ENCODE measurements at regions not wholly inside any gene's neighbourhood (a gene's known extent, or its start where the extent isn't known, plus 50 kb on each side); places are given as distances from the start of the nearest gene placed in this dataset.
A peak's percentile ranks its signal among the peaks of the same experiment; 100 is the strongest.

DNA sequence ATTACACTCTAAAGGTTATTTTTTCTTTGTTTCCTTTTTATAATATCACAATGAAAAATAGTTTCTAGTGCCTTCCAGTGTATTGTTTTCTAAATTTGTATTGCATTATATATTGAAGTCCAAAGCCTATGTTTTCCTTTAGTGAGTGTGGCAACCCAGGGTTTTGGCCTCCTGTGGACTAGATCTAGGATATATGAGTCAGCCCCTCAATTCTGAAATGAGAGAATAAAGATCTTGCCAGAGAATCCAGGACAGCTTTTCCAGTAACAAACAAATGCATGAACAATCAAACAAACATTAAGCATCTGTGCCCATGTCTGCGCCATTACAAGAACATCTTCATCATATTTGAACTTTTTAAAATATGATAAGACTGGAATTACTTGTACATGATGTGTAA is 70.7 kb upstream of the SSTR1 start:
- no peaks in the 10 kb centered on the region; the same call in 1 of the 2 replicates for H3K27me3 Mint-ChIP-seq (ENCODE audit: low read depth)
- ChIA-PET POLR2A (no interaction called here), CTCF (no interaction called here)
- H3K4me3 Mint-ChIP-seq: no peak overlapping the region
- no peaks in the 10 kb centered on the region for H3K9me3 Mint-ChIP-seq
- TF ChIP-seq ZBTB21 (CRISPR knock-in tag; IDR thresholded peaks at IDR 0.05; ENCODE audit: borderline replicate concordance): no peak
- H3K4me1 Mint-ChIP-seq: peaks cover 23% of the 10 kb centered on the region
- no peak overlapping the region for H3K27ac Mint-ChIP-seq
- H3K36me3 Mint-ChIP-seq: no peaks in the 10 kb centered on the region
- DNase-seq (ENCODE audit: low spot score) (no peak), ATAC-seq (no peak)

DNA sequence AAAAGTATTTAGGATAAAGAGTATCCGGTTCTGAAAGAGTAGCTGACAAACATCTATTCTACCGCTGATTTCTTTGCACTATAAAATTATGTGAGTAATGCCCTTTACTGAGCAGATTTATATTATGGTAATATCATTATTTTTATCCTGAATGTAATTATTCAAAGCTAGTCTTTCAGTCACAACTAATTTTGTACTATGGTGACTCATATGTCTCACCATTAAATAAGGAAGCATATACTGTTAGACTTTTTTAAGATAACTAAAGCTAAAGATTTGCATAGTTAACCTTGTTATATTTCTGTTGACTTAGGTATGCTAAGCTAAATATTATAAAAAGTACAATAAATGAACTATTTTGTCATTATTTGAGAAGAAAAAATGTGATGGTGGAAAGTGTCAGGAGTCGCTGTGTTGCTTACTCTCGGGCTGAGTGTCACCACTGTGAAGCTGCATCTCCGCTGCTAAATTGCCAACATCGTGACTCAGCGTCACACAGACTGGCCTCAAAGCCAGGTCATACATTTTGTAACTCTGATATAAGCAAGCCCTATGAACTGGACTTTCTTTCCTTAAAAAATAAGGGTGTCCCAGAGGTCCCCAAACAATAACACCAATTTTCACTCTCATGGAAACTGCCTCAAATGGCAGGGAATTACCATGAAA is 69.1 kb upstream of the SSTR1 start:
- TF ChIP-seq ZNF416 (CRISPR knock-in tag; IDR thresholded peaks at IDR 0.05) (no peak), GTF2I (CRISPR knock-in tag; conservative IDR thresholded peaks at IDR 0.05) (no peak), ELF4 (CRISPR knock-in tag; IDR thresholded peaks at IDR 0.05; ENCODE audit: low read depth) (no peak), SMAD3 (CRISPR knock-in tag; IDR thresholded peaks at IDR 0.05; ENCODE audit: borderline replicate concordance) (no peak), NR1H2 (CRISPR knock-in tag; IDR thresholded peaks at IDR 0.05) (no peak), ZNF671 (CRISPR knock-in tag; IDR thresholded peaks at IDR 0.05) (no peak), TP53 (CRISPR knock-in tag; IDR thresholded peaks at IDR 0.05) (no peak)
- TF ChIP-seq, protein P1, sequence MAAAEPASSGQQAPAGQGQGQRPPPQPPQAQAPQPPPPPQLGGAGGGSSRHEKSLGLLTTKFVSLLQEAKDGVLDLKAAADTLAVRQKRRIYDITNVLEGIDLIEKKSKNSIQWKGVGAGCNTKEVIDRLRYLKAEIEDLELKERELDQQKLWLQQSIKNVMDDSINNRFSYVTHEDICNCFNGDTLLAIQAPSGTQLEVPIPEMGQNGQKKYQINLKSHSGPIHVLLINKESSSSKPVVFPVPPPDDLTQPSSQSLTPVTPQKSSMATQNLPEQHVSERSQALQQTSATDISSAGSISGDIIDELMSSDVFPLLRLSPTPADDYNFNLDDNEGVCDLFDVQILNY (CRISPR knock-in tag; IDR thresholded peaks at IDR 0.05): no peak
- TF ChIP-seq, protein P2, sequence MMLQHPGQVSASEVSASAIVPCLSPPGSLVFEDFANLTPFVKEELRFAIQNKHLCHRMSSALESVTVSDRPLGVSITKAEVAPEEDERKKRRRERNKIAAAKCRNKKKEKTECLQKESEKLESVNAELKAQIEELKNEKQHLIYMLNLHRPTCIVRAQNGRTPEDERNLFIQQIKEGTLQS (CRISPR knock-in tag; conservative IDR thresholded peaks at IDR 0.05): no peak
- TF ChIP-seq, protein P3, sequence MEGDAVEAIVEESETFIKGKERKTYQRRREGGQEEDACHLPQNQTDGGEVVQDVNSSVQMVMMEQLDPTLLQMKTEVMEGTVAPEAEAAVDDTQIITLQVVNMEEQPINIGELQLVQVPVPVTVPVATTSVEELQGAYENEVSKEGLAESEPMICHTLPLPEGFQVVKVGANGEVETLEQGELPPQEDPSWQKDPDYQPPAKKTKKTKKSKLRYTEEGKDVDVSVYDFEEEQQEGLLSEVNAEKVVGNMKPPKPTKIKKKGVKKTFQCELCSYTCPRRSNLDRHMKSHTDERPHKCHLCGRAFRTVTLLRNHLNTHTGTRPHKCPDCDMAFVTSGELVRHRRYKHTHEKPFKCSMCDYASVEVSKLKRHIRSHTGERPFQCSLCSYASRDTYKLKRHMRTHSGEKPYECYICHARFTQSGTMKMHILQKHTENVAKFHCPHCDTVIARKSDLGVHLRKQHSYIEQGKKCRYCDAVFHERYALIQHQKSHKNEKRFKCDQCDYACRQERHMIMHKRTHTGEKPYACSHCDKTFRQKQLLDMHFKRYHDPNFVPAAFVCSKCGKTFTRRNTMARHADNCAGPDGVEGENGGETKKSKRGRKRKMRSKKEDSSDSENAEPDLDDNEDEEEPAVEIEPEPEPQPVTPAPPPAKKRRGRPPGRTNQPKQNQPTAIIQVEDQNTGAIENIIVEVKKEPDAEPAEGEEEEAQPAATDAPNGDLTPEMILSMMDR (IDR thresholded peaks at IDR 0.05): no peak
- TF ChIP-seq, protein P4, sequence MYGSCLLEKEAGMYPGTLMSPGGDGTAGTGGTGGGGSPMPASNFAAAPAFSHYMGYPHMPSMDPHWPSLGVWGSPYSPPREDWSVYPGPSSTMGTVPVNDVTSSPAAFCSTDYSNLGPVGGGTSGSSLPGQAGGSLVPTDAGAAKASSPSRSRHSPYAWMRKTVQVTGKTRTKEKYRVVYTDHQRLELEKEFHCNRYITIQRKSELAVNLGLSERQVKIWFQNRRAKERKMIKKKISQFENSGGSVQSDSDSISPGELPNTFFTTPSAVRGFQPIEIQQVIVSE (CRISPR knock-in tag; IDR thresholded peaks at IDR 0.05; ENCODE audit: borderline replicate concordance): no peak
- TF ChIP-seq, protein P5, sequence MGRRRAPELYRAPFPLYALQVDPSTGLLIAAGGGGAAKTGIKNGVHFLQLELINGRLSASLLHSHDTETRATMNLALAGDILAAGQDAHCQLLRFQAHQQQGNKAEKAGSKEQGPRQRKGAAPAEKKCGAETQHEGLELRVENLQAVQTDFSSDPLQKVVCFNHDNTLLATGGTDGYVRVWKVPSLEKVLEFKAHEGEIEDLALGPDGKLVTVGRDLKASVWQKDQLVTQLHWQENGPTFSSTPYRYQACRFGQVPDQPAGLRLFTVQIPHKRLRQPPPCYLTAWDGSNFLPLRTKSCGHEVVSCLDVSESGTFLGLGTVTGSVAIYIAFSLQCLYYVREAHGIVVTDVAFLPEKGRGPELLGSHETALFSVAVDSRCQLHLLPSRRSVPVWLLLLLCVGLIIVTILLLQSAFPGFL (CRISPR knock-in tag; IDR thresholded peaks at IDR 0.05; ENCODE audit: borderline replicate concordance): no peak
- TF ChIP-seq, protein P6, sequence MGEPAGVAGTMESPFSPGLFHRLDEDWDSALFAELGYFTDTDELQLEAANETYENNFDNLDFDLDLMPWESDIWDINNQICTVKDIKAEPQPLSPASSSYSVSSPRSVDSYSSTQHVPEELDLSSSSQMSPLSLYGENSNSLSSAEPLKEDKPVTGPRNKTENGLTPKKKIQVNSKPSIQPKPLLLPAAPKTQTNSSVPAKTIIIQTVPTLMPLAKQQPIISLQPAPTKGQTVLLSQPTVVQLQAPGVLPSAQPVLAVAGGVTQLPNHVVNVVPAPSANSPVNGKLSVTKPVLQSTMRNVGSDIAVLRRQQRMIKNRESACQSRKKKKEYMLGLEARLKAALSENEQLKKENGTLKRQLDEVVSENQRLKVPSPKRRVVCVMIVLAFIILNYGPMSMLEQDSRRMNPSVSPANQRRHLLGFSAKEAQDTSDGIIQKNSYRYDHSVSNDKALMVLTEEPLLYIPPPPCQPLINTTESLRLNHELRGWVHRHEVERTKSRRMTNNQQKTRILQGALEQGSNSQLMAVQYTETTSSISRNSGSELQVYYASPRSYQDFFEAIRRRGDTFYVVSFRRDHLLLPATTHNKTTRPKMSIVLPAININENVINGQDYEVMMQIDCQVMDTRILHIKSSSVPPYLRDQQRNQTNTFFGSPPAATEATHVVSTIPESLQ (CRISPR knock-in tag; IDR thresholded peaks at IDR 0.05): no peak
- TF ChIP-seq, protein P7, sequence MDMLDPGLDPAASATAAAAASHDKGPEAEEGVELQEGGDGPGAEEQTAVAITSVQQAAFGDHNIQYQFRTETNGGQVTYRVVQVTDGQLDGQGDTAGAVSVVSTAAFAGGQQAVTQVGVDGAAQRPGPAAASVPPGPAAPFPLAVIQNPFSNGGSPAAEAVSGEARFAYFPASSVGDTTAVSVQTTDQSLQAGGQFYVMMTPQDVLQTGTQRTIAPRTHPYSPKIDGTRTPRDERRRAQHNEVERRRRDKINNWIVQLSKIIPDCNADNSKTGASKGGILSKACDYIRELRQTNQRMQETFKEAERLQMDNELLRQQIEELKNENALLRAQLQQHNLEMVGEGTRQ (CRISPR knock-in tag; IDR thresholded peaks at IDR 0.05): no peak
- Mint-ChIP-seq H3K9me3 (no peaks in the 10 kb centered on the region), H3K4me1 (peaks cover 35% of the 10 kb centered on the region), H3K4me3 (no peak overlapping the region), H3K27me3 (ENCODE audit: low read depth) (no peaks in the 10 kb centered on the region), H3K27ac (no peak overlapping the region), H3K36me3 (no peaks in the 10 kb centered on the region)
- POLR2A ChIA-PET: interaction anchor here (0.6 kb wide), 1 partner anchor 144 kb away, joined by 5 read pairs; no protein-coding TSS in a partner anchor
- CTCF ChIA-PET: interaction anchor here (1.0 kb wide), 1 partner anchor 12 kb away, joined by 3 read pairs; no protein-coding TSS in a partner anchor
- ATAC-seq (peak; percentile 46), DNase-seq (ENCODE audit: low spot score) (no peak)

All from WTC11 (cell line).